WERI-Rb-1 (cell line): ENCODE measurements at regions not wholly inside any gene's neighbourhood (a gene's known extent, or its start where the extent isn't known, plus 50 kb on each side); places are given as distances from the start of the nearest gene placed in this dataset.

Source experiments
- DNase-seq: peaks from one replicate; pipeline ENCODE4 v3.0.0-alpha.2; 2020
- H3K27ac ChIP-seq: fragments of 250-450 bp; sonication (Bioruptor Pico); 2 replicates; pipeline ENCODE4 v1.5.1; 2020; ENCODE audit warnings: mild to moderate bottlenecking, moderate library complexity
- H3K27me3 ChIP-seq: fragments of 250-450 bp; sonication (Bioruptor Pico); 2 replicates; pipeline ENCODE4 v1.5.1; 2021; ENCODE audit warnings: mild to moderate bottlenecking, low read depth, moderate library complexity; ENCODE audit not compliant: insufficient read depth, severe bottlenecking
- H3K36me3 ChIP-seq: fragments of 250-450 bp; sonication (Bioruptor Pico); 2 replicates; pipeline ENCODE4 v1.5.1; 2020; ENCODE audit warnings: mild to moderate bottlenecking, moderate library complexity
- H3K4me3 ChIP-seq: 2 replicates; pipeline ENCODE4 v1.5.1; 2011; ENCODE audit warnings: low read depth, mild to moderate bottlenecking, control low read depth, low read length
- H3K9me3 ChIP-seq: fragments of 250-450 bp; sonication (Bioruptor Pico); 2 replicates; pipeline ENCODE4 v1.5.1; 2021; ENCODE audit warnings: mild to moderate bottlenecking, moderate library complexity; ENCODE audit not compliant: severe bottlenecking
- CTCF ChIP-seq: IDR thresholded peaks from 2 replicates; pipeline ENCODE4 v1.5.1; 2011; ENCODE audit warnings: low read depth, mild to moderate bottlenecking, control low read depth, inconsistent platforms, low read length

GRCh38 chr1:95353194-95353593, 119.2 kb downstream of the RWDD3 start:
- Histone ChIP-seq H3K9me3 (no peaks in the 10 kb centered on the region), H3K36me3 (no peaks in the 10 kb centered on the region), H3K27ac (no peak overlapping the region), H3K4me3 (no peak overlapping the region), H3K27me3 (no peaks in the 10 kb centered on the region)
- no peak for DNase-seq
- no peak for TF ChIP-seq CTCF

GRCh38 chr1:95364546-95364945, 130.5 kb downstream of the RWDD3 start:
- Histone ChIP-seq H3K27ac (no peak overlapping the region), H3K9me3 (peaks cover 2% of the 10 kb centered on the region), H3K27me3 (no peaks in the 10 kb centered on the region), H3K36me3 (no peaks in the 10 kb centered on the region), H3K4me3 (no peak overlapping the region)
- no peak for DNase-seq
- no peak for TF ChIP-seq CTCF

DNA sequence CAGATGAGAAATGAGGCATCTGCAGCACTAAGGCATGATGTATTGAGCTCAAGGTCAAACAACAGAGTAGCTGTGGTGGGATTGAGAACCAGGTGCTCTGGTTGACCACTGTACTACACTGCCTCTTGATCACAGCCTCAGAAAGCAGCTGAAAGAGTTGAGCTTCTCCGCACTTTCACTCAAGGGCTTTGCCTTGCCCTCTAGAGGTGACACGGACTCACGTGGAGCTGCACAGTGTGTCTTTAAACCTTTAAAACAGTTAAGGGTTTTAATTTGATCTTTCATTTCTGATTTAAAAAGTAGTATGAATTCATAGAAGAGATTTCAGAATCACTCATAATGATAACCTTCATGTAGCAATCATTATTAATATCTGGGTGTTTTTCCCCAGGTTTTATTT, 132.5 kb downstream of the RWDD3 start:
- TF ChIP-seq CTCF = no peak
- no peak for DNase-seq
- H3K4me3 ChIP-seq = no peak overlapping the region
- no peaks in the 10 kb centered on the region for H3K36me3 ChIP-seq
- H3K9me3 ChIP-seq = peaks cover 2% of the 10 kb centered on the region
- no peaks in the 10 kb centered on the region for H3K27me3 ChIP-seq
- H3K27ac ChIP-seq = no peak overlapping the region

DNA sequence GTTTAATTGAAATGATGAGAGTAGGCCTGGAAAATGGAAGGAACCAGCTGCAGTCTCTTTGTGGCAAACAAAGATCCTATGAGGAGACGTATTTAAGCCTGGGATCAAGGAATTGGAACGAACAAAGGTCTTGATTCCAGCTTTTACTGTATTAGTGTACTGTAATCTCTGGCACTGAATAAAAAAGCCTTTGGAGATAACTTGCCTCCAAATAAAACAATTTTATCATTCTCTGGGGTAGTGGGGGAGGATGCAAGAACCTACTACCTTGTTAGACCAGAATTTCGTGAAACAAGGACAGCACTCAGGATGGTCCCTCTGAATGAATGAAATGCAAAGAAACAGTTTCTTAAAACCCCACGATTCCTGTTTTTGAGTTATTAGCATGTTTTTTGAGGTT, 134.2 kb downstream of the RWDD3 start:
- Histone ChIP-seq H3K4me3 (no peak overlapping the region), H3K27ac (no peak overlapping the region), H3K36me3 (no peaks in the 10 kb centered on the region), H3K9me3 (peaks cover 2% of the 10 kb centered on the region), H3K27me3 (no peaks in the 10 kb centered on the region)
- no peak for DNase-seq
- no peak for TF ChIP-seq CTCF

GRCh38 chr1:95369985-95370690, 136.1 kb downstream of the RWDD3 start:
- Histone ChIP-seq H3K27ac (no peak overlapping the region), H3K36me3 (no peaks in the 10 kb centered on the region)
- no peak for DNase-seq

More at GRCh38 chr1:95369985-95370690, 136.1 kb downstream of the RWDD3 start:
- H3K4me3 ChIP-seq = no peak overlapping the region
- no peak for TF ChIP-seq CTCF
- no peaks in the 10 kb centered on the region for H3K27me3 ChIP-seq
- H3K9me3 ChIP-seq = peaks cover 2% of the 10 kb centered on the region
